ENCODE measurements at regions not wholly inside any gene's neighbourhood (a gene's known extent, or its start where the extent isn't known, plus 50 kb on each side); places are given as distances from the start of the nearest gene placed in this dataset.

DNA sequence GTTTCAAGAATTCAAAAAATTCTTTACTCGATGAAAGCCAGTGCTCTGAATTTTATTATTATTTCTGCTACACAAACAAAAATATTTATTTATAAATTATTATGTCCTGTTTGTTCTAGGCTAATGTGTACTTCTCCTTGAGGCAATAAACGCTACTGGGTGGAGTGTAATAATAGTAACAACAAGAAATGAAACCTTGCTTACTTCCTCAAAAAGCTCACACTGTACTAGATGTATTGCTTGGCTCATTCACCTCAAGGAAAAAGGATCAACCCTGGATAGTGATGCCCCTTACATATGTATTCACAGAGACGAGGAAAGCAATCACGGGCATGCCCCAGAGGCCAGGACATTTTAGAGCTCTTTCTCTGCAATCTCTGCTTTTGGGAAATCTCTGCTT, 685.6 kb upstream of the NXPH2 start:
- TF ChIP-seq, protein P1, sequence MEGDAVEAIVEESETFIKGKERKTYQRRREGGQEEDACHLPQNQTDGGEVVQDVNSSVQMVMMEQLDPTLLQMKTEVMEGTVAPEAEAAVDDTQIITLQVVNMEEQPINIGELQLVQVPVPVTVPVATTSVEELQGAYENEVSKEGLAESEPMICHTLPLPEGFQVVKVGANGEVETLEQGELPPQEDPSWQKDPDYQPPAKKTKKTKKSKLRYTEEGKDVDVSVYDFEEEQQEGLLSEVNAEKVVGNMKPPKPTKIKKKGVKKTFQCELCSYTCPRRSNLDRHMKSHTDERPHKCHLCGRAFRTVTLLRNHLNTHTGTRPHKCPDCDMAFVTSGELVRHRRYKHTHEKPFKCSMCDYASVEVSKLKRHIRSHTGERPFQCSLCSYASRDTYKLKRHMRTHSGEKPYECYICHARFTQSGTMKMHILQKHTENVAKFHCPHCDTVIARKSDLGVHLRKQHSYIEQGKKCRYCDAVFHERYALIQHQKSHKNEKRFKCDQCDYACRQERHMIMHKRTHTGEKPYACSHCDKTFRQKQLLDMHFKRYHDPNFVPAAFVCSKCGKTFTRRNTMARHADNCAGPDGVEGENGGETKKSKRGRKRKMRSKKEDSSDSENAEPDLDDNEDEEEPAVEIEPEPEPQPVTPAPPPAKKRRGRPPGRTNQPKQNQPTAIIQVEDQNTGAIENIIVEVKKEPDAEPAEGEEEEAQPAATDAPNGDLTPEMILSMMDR (IDR thresholded peaks at IDR 0.05), result no peak
- Histone ChIP-seq H3K27ac (no peak overlapping the region), H3K4me1 (no peaks in the 10 kb centered on the region), H3K4me3 (no peak overlapping the region), H3K9me3 (no peaks in the 10 kb centered on the region), H3K27me3 (no peaks in the 10 kb centered on the region), H3K36me3 (no peaks in the 10 kb centered on the region)
- DNase-seq, result no peak
- no peak for ATAC-seq
- intact Hi-C loops (cut with DNase I), result no loop called here

DNA sequence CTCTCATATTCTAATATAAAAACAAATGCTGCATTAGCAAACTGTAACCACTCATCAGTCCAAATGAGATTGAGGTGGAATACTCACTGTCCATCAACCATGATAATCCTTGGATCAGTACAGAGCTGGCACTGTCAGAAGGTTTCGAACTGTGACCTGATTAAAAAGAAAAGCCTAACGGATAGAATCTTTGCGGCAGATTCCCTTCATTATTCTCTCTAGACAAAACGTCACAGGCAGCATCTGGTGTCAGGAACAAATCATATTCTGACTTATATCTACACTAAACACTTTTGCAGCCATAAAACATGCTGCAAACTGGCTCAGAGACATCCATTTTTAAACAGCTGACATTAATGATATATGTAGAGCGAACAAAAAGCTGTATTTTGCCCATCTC, 677.7 kb upstream of the NXPH2 start:
- ATAC-seq (no peak), DNase-seq (no peak)
- intact Hi-C loops (cut with DNase I), result no loop called here
- Histone ChIP-seq H3K9me3 (peaks cover 0 to 16% of the 10 kb centered on the region in 2 donors), H3K4me3 (no peak overlapping the region), H3K4me1 (no peaks in the 10 kb centered on the region), H3K27me3 (no peaks in the 10 kb centered on the region), H3K27ac (no peak overlapping the region), H3K36me3 (no peaks in the 10 kb centered on the region)
- TF ChIP-seq, protein P1 (IDR thresholded peaks at IDR 0.05), result no peak

DNA sequence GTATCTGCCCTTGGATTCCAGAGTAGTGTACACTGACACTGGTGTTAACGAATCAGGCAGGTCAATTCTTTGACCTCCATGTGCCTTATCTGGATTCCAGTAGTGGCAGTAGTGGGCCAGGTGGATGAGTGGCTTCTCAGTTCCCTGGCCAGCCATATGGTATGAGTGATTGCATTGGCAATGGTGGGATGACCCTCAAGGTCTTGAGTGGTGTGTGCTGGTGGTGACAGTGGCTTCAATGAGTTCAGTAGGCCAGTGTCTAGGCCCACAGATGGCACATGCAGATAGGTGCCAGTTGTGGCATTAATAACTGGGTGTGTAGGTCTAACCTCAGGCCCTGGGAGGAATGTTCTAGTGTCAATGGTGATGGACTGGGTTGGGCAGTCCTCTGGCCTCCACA, 674.1 kb upstream of the NXPH2 start:
- TF ChIP-seq, protein P1 (IDR thresholded peaks at IDR 0.05), result no peak
- no peak for ATAC-seq
- intact Hi-C loops (cut with DNase I), result no loop called here
- Histone ChIP-seq H3K27ac (no peak overlapping the region), H3K36me3 (no peaks in the 10 kb centered on the region), H3K27me3 (no peaks in the 10 kb centered on the region), H3K9me3 (peaks cover 0 to 27% of the 10 kb centered on the region in 2 donors), H3K4me3 (no peak overlapping the region), H3K4me1 (no peaks in the 10 kb centered on the region)
- DNase-seq, result no peak

DNA sequence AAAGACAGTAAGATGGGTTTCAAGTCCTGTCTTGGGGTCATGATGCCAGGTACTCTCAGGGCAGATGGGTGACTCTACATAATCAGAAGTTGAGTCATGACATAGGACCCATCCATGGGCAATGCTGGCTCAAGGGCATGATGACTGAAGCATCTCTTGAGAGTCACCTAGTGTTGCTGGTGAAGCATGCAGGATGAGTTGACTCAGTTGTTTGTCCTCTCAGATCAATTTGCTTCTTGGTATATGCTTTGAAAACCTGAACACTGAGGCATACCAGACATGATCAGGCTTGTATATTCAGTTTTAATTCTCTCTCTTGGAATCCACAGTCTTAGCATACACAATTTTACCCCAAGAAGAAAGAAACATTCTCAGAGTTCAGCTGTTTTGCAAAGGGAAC, 658.9 kb upstream of the NXPH2 start:
- DNase-seq (no peak), ATAC-seq (no peak)
- H3K4me3 ChIP-seq, result no peak overlapping the region
- H3K4me1 ChIP-seq, result no peaks in the 10 kb centered on the region
- H3K27me3 ChIP-seq, result no peaks in the 10 kb centered on the region
- no peak overlapping the region for H3K27ac ChIP-seq
- no peaks in the 10 kb centered on the region for H3K36me3 ChIP-seq
- TF ChIP-seq, protein P1 (IDR thresholded peaks at IDR 0.05), result no peak
- no peaks in the 10 kb centered on the region for H3K9me3 ChIP-seq
- intact Hi-C loops (cut with DNase I), result no loop called here

DNA sequence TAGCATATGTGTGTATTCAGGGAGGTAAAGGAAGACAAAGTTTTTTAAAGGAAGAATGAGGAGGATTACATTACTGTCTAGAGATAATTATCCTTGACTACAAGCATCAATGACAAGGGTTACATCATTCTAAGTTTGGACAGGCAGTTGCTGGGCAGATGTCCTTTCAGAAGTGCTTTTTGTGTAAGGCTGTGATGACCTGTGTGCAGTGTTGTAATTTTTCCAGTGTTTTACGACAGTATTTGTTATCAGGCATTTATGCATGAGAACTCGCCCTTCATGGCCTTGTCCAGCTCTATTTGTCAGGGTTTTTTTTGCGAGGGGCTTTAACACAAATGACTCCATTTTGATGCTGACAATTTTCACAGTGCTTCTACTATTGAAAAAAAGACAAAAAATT, 658.3 kb upstream of the NXPH2 start:
- intact Hi-C loops (cut with DNase I), result no loop called here
- no peak overlapping the region for H3K4me3 ChIP-seq
- no peaks in the 10 kb centered on the region for H3K9me3 ChIP-seq
- no peaks in the 10 kb centered on the region for H3K36me3 ChIP-seq
- H3K27ac ChIP-seq, result no peak overlapping the region
- no peak for DNase-seq
- no peak for ATAC-seq
- no peaks in the 10 kb centered on the region for H3K4me1 ChIP-seq
- TF ChIP-seq, protein P1 (IDR thresholded peaks at IDR 0.05), result no peak
- H3K27me3 ChIP-seq, result no peaks in the 10 kb centered on the region
